ENCODE measurements at regions not wholly inside any gene's neighbourhood (a gene's known extent, or its start where the extent isn't known, plus 50 kb on each side); places are given as distances from the start of the nearest gene placed in this dataset.

GRCh38 chr1:117685936-117686806, 80.3 kb downstream of the TENT5C start:
- Histone ChIP-seq H3K36me3 (ENCODE audit: control insufficient read depth in 1 of 2, insufficient read depth in 2 of 2, low read length in 2 of 2) (no peaks in the 10 kb centered on the region), H3K9me2 (ENCODE audit: insufficient read depth) (no peaks in the 10 kb centered on the region), H3K27ac (ENCODE audit: low read depth, low read length) (no peak overlapping the region), H4K20me1 (ENCODE audit: insufficient read depth) (no peaks in the 10 kb centered on the region), H3K9ac (ENCODE audit: low read length) (no peak overlapping the region), H3K4me1 (ENCODE audit: control insufficient read depth in 1 of 2, insufficient read depth in 2 of 2, low read length in 2 of 2) (peaks cover 0 to 8% of the 10 kb centered on the region in 2 experiments; a peak in 2 of 4 replicates), H2AFZ (ENCODE audit: low read depth, low read length, poor library complexity, severe bottlenecking) (no peak overlapping the region), H3K4me2 (ENCODE audit: low read length) (no peak overlapping the region; the same call in 1 of the 2 replicates), H3K79me2 (ENCODE audit: insufficient read depth, low read length) (no peaks in the 10 kb centered on the region), H3K9me3 (ENCODE audit: control insufficient read depth in 1 of 2, insufficient read depth in 1 of 2, low read depth in 1 of 2, low read length in 2 of 2) (no peaks in the 10 kb centered on the region), H3K4me3 (replicated peaks in 1 of 2; ENCODE audit: low read depth in 1 of 2, low read length in 2 of 2) (no peak overlapping the region), H3K27me3 (ENCODE audit: insufficient read depth, low read length) (peaks cover 18% of the 10 kb centered on the region)
- ChIA-PET CTCF (interaction anchor here (0.9 kb wide), 1 partner anchor 151 kb away, joined by 3 read pairs; no protein-coding TSS in a partner anchor), POLR2A (no interaction called here), RAD21 (ENCODE audit: low non-redundant PET in 1 of 2, low total read pairs in 2 of 2, uncharacterized antibody in 2 of 2, unreplicated experiment in 2 of 2) (no interaction called here)
- ATAC-seq (peak; percentile 49; the same call in 1 of the 2 replicates), DNase-seq (ENCODE audit: low read depth, low spot score) (no peak)
- BruUV-seq (replicated peaks) = no TSS peak
- intact Hi-C loops (cut with micrococcal nuclease) = no loop called here
- TF ChIP-seq EGR1 (IDR thresholded peaks at IDR 0.05; ENCODE audit: low read depth) (no peak), CTCF (IDR thresholded peaks at IDR 0.05 in 2 of 3, conservative IDR thresholded peaks at IDR 0.05 in 1 of 3; ENCODE audit: borderline replicate concordance in 1 of 3, insufficient read depth in 1 of 3, low read depth in 2 of 3, low read length in 2 of 3) (0 out of 6 replicates have a peak, but pooled peaks of 1 of the 3 experiments have one; percentile 6)

GRCh38 chr1:117686907-117687306, 81.1 kb downstream of the TENT5C start:
- H3K9ac ChIP-seq (ENCODE audit: low read length) = no peak overlapping the region
- no peak overlapping the region for H3K4me3 ChIP-seq (replicated peaks in 1 of 2; ENCODE audit: low read depth in 1 of 2, low read length in 2 of 2)
- ChIA-PET POLR2A (no interaction called here), RAD21 (ENCODE audit: low non-redundant PET in 1 of 2, low total read pairs in 2 of 2, uncharacterized antibody in 2 of 2, unreplicated experiment in 2 of 2) (no interaction called here), CTCF (interaction anchor here (0.9 to 1.3 kb wide), 2 partner anchors 67 to 151 kb away, joined by 3 read pairs; no protein-coding TSS in a partner anchor)
- BruUV-seq (replicated peaks) = no TSS peak
- intact Hi-C loops (cut with micrococcal nuclease) = no loop called here
- no peaks in the 10 kb centered on the region for H4K20me1 ChIP-seq (ENCODE audit: insufficient read depth)
- H3K36me3 ChIP-seq (ENCODE audit: control insufficient read depth in 1 of 2, insufficient read depth in 2 of 2, low read length in 2 of 2) = no peaks in the 10 kb centered on the region
- ATAC-seq (0 out of 2 replicates have a peak, but pooled peaks have one; percentile 17), DNase-seq (ENCODE audit: low read depth, low spot score) (no peak)
- H3K9me3 ChIP-seq (ENCODE audit: control insufficient read depth in 1 of 2, insufficient read depth in 1 of 2, low read depth in 1 of 2, low read length in 2 of 2) = no peaks in the 10 kb centered on the region
- H3K4me2 ChIP-seq (ENCODE audit: low read length) = peak overlapping the region; percentile 30; the same call in 1 of the 2 replicates
- H3K27me3 ChIP-seq (ENCODE audit: insufficient read depth, low read length) = peaks cover 20% of the 10 kb centered on the region
- H3K79me2 ChIP-seq (ENCODE audit: insufficient read depth, low read length) = no peaks in the 10 kb centered on the region
- no peak overlapping the region for H3K27ac ChIP-seq (ENCODE audit: low read depth, low read length)
- H3K9me2 ChIP-seq (ENCODE audit: insufficient read depth) = no peaks in the 10 kb centered on the region
- H3K4me1 ChIP-seq (ENCODE audit: control insufficient read depth in 1 of 2, insufficient read depth in 2 of 2, low read length in 2 of 2) = peaks cover 0 to 8% of the 10 kb centered on the region in 2 experiments; a peak in 2 of 4 replicates
- no peak overlapping the region for H2AFZ ChIP-seq (ENCODE audit: low read depth, low read length, poor library complexity, severe bottlenecking)
- TF ChIP-seq JUND (IDR thresholded peaks at IDR 0.05) = no peak
- no peak for TF ChIP-seq CTCF (IDR thresholded peaks at IDR 0.05 in 2 of 3, conservative IDR thresholded peaks at IDR 0.05 in 1 of 3; ENCODE audit: borderline replicate concordance in 1 of 3, insufficient read depth in 1 of 3, low read depth in 2 of 3, low read length in 2 of 3)
- no peak for TF ChIP-seq FOSL1 (IDR thresholded peaks at IDR 0.05; ENCODE audit: low read depth)
- no peak for TF ChIP-seq ZNF274 (IDR thresholded peaks at IDR 0.05; ENCODE audit: low read depth, low read length)
- TF ChIP-seq POLR2A (IDR thresholded peaks at IDR 0.05; ENCODE audit: borderline replicate concordance, extremely low read depth, insufficient read depth, insufficient read length) = no peak
- TF ChIP-seq MAX (IDR thresholded peaks at IDR 0.05) = no peak
- TF ChIP-seq YY1 (IDR thresholded peaks at IDR 0.05; ENCODE audit: extremely low read depth, insufficient replicate concordance, low read depth, low read length) = no peak
- TF ChIP-seq SIN3A (IDR thresholded peaks at IDR 0.05; ENCODE audit: low read depth) = no peak
- TF ChIP-seq SRF (IDR thresholded peaks at IDR 0.05; ENCODE audit: low read depth) = no peak
- TF ChIP-seq CEBPB (IDR thresholded peaks at IDR 0.05; ENCODE audit: low read depth) = no peak
- no peak for TF ChIP-seq SP1 (IDR thresholded peaks at IDR 0.05; ENCODE audit: low read depth)
